Ureter (tissue), 1 donor: ENCODE measurements at regions not wholly inside any gene's neighbourhood (a gene's known extent, or its start where the extent isn't known, plus 50 kb on each side); places are given as distances from the start of the nearest gene placed in this dataset.

Source experiments
- DNase-seq: peaks from one replicate; pipeline ENCODE4 v3.0.0-alpha.2; 2020; ENCODE audit warnings: low spot score
- donor health status: DM: yes; HTN: yes; CAD: no.

DNA sequence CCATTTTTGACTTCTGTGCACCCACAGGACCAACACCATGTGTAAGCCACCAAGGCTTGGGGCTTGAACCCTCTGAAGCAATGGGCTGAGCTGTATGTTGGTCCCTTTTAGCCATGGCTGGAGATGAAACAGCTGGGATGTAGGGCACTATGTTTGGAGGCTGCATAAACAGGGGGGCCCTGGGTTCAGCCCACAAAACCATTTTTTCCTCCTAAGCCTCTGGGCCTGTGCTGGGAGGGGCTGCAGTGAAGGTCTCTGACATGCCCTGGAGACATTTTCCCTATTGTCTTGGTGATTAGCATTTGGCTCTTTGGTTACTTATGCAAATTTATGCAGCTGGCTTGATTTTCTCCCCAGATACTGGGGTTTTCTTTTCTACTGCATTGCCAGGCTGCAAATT is 144.9 kb downstream of the ZNF326 start:
- no peak for DNase-seq

DNA sequence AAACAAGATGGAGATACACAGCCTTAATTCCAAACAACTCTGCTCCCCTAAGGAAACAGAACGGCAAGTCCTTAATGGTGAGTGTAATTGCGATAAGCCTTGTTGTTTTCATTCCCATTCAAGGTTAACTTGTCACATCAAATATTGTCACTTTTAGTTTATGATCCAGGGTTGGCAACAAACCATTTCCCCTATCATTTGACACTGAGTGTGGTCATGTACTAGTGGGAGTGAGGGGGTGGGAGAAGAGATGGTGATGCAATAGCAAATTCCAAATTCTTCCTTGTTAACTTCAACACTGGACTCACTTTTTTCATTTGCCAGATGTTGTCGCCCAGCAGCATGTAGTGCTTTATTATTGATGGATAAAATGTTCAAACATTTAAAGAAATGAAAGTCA is 140.4 kb downstream of the ZNF326 start:
- DNase-seq, result no peak

DNA sequence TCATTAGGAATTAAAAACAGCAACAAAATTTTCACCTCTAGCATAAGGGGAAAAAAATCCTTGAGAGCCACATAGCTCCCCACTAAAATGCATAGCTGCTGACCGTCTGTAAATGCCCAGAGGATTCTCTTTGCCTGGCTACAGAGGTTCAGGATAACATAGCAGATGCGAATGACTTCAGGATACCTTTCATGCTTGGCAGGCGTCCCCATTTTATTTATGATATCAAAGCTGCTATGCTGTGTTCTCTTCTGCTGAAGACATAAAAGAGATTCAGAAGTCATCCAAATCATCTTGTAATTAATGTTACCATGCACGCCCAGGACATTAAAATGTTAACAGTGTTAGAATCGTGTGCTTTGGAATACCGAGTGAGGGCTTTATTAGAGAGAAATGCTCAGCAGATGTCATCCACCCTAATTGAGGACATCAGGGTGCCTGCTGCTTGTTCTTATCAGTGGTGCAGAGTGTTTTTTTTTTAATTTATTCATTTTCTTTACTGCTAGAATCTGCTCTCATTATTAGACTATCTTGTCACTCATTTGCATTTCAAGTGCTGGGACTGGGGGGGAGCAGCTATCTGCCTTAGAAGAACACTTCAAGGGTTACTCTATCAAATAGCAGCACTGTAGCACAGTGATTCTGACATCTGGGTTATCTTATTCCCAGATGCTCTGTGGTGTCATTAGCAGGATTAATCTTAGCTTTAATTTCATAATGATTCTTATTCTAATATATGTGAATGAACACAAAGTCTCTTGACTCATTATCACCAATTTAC is 139.5 kb downstream of the ZNF326 start:
- DNase-seq, result no peak

DNA sequence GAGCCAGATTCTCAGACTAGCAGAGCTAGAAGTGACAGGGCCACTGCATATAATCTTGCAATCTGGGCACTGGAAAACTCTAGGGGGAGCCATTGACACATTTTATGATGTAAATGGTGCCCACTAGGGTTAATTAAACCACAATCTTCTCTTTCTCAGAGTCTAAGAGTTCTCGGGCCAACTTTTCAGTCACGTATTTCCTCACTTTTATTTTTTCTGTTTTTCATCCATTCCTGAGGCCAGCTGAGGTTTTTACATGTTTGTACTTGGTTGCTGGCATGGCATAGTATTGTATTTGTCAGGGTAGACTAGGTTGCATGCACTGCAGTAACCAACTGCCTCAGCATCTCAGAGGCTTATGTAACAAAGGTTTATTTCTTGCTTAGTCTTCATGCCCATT is 138.2 kb downstream of the ZNF326 start:
- DNase-seq, result no peak

DNA sequence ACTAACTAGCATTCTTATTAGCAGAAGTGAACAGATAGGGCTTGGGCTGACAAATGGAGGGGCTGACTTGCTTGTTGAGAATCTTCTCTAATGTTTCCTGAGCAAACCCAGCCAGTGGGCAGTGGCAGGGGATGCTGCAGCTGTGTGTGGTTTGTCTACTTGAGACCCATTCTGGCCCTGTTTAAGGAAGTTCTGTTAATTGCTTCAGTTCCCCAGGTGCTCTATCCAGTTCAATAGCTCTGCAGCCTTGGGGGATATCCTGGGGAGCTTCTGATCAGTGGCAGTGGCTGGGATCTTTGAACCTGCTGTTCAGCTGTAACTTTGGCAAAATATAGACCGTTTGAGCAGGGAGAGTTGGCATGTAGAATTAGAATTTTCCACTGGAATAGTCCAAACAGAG is 137.4 kb downstream of the ZNF326 start:
- no peak for DNase-seq

DNA sequence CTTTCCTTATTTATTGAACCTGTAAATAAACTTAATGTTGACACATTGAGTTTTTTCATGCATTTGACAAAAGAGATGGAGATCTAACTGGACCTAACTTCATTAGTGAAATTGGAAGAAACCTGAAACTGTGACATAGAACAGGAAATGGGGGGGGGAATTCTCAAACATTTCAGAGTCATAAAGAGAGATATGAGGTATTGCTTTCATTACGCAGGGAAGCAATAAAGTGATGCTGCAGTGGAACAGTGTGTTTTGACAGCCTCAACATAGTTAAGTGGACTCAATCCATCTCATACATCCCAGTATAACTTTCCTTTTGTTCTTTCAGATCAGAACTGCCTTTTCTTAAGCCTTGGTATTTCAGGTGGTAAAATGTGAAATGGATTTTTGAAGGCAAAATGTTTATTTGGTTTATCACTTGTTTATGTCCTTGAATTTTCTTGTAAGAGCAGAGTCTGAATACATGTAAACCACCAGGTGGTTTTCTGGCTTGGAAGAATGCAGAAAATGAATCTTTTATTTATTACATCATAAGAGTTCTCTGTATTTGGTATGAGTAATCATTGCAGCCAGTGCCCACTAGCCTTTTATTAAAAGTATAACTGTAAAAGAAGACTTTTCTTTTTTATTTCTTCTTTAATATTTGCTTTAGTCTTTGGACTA is 132.5 kb downstream of the ZNF326 start:
- DNase-seq, result no peak

DNA sequence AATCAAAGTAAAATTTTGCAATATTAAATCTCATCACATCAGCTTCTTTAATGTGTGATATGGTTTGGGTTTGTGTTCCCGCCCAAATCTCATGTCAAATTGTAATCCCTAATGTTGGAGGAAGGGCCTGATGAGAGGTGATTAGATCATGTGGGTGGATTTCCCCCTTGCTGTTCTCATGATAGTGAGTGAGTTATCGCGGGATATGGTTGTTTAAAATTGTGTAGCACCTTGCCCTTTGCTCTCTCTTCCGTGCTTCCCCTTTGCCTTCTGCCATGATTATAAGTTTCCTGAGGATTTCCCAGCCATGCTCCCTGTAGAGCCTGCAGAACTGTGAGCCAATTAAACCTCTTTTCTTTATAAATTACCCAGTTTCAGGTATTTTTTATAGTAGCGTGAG is 131.9 kb downstream of the ZNF326 start:
- DNase-seq, result no peak

DNA sequence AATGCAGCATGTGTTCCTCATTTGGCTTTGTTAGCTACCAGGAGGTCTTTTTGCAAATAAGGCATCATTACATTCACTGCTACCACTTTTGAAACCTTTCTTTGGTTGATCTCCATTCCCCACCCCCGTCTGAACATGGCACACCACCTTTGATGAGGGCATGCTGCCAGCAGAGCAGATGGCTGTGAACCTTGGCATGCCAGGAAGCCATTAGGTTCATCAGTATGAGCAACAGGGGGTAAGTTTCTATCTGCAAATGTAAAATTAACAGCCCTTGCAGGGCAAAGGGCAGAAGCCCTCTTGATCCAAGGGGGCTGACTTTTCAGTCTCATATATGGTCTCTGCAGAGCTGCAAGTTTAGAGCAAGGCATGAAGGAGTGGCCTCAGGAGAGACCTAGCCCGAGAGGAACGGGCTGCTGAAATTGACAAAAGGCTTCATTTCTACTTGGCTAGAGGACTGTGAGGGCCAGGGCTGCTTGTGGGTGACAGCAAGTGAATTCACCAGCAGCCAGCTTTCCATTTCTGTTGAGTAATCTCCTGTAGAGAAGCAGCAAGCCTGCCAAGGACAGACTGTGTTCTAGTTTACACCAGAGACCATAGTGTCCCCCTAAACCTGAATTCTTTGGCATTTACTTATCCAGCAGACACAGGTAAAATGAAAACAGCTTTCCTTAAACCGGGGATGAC is 127.9 kb downstream of the ZNF326 start:
- no peak for DNase-seq

DNA sequence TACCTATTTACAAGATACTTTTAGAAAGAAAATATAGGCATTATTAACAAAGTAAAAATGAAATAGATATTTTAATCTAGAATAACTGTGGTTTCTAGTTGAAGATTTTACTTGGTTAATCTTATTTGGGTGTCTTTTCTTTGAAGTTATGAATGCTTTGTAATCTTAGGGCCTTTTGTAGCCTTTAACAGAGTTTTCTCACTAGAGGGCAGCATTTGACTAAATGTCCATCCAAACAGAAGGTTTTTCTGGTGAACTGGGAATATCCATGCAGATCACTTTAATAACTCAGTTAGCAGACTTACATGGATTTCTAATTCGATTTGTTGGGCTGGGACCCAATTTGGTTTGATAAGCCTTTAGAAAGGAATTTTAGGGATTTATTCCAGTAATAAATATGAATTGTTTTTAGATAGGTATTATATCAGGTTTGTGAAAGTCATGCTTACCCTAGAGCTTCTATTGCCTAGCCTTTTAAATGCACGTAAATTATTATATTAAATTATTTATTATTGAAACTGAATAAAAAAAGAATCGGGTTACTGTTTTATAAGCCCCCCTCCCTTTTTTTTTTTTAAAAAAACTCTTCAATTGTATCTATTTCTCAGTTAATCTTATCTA is 119.7 kb downstream of the ZNF326 start:
- DNase-seq, result no peak

DNA sequence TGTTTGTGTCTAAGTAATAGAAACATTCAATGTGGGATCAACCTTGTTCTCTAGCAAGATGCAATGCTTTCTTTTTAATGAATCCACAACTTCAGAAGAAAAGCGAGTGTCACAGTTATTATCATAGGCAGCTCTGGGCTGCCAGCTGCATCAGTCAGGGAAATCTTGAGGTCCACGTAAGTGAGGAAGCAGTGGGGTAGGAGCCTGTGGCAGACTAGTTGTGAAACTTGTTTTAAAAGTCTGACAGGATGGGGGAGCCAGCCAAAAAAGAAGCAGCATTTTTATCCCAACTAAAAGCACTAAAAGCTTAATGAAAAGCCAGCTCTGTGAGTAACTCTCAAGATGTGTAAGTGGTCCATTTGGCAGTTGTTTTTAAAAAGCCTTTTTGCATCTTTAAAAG is 113.1 kb downstream of the ZNF326 start:
- no peak for DNase-seq

DNA sequence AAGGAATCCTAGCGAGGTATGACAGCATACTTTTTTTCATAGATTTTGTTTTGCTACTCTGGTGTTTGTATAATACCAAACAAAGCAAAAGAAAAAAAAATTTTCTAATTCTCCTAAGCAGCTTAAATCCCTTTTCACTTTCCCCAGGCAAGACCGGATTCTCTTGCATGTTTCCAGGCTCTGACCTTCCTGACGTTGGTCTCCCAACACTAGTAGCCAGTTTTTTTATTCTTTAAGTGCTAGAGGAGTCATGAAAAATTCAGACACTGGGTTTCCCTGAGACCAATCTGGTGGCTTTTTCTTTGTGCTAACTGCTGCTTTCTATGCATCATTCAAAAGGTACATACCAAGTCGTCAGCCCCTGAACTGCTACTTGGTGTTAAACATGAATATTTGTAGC is 111.4 kb downstream of the ZNF326 start:
- DNase-seq, result no peak

DNA sequence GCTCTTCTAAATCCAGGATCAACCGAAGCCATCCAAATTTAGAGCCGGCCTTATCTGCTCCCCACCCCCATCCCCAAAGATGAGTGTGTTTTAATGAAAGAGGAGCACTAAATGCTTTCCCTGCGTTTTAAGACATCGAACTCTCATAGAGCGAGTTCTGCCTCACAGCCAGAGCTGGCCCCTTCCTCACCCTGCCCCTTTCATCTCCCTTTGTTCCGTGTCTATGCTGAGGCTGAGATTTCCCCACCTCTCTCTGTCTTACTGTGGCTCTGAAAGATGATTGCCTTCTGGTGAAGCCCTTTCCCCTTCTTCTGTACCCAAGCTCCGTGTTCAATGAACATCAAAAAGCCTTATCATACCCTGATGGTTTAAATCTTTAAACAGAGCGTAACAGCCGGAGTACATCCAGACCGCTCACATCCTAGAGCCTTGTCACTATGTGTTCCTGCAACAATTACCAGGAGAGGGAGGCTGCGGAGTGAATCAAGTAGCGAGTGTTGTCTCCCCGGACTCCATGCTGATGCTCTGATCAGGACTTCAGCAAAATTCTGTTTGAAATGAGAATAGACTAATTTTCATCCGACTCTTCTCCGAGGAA is 110.1 kb downstream of the ZNF326 start:
- DNase-seq, result no peak

DNA sequence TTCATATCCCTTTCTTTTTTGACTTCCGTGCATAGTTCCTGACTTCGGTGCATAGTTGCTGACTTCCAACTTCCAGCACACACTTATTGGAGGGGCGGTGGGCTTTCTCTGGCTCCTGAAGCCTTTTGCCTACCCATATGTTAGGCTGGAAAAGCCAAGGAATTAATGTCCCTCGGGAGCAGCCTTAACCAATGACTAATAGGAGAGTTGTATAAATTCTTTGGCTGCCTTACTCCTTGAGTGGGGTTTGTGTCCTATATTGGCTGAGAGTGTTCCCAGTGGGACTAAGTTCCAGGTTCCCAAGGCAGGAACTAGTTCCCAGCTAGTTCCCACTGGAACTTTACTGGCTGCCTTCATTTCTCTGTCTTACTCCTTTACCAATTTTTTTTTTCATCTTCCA is 105.7 kb downstream of the ZNF326 start:
- DNase-seq, result no peak

DNA sequence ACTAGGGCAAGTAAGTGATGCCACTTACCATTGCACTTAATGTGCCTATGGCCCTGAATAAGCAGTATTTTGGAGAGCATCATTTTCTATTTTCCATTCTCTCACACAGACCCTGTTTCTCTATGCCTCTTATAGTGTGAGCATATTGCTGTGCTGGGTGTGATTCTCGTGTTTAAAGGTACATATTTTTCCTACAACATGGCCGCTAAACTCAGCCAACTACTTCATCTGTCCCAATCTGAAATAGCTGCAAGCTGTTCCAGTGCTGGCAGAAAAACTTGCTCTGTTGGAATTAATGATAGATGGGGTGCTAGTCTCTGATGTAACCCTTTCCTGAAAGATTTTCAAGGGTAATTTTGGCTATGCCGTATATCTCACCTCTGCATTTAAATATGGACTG is 97.5 kb downstream of the ZNF326 start:
- DNase-seq, result no peak
